GM23248 (cell line): ENCODE measurements at regions not wholly inside any gene's neighbourhood (a gene's known extent, or its start where the extent isn't known, plus 50 kb on each side); places are given as distances from the start of the nearest gene placed in this dataset. TPM values are rescaled to one million over a fixed set of nuclear protein-coding genes. Genes with fewer than 3 reads are reported as not detected.

Experiments
- DNase-seq: peaks from one replicate; pipeline ENCODE4 v3.0.0-alpha.2; 2015
- H2AFZ ChIP-seq: fragments of 200-600 bp; sonication (generic); 2 replicates; pipeline ENCODE4 v1.6.1; 2016; ENCODE audit warnings: antibody characterized with exemption
- H3F3A ChIP-seq: fragments of 200-600 bp; sonication (generic); 2 replicates; pipeline ENCODE4 v1.6.1; 2016; ENCODE audit warnings: mild to moderate bottlenecking, antibody characterized with exemption, mixed run types; ENCODE audit not compliant: insufficient read depth
- H3K27ac ChIP-seq: fragments of 200-600 bp; sonication (generic); 2 replicates; pipeline ENCODE4 v1.5.1; 2016; ENCODE audit warnings: mild to moderate bottlenecking
- H3K27me3 ChIP-seq: fragments of 200-600 bp; sonication (generic); replicated peaks from 2 replicates; pipeline ENCODE4 v1.6.1; 2016; ENCODE audit warnings: mild to moderate bottlenecking; ENCODE audit not compliant: insufficient read depth
- H3K36me3 ChIP-seq: fragments of 200-600 bp; sonication (generic); 2 replicates; pipeline ENCODE4 v1.6.1; 2016; ENCODE audit warnings: low read depth, mild to moderate bottlenecking
- H3K4me1 ChIP-seq: fragments of 200-600 bp; sonication (generic); 2 replicates; pipeline ENCODE4 v1.6.1; 2016; ENCODE audit warnings: mild to moderate bottlenecking; ENCODE audit not compliant: insufficient read depth
- H3K4me2 ChIP-seq: fragments of 200-600 bp; sonication (generic); one replicate; pipeline ENCODE4 v1.6.1; 2016; ENCODE audit warnings: mild to moderate bottlenecking; ENCODE audit not compliant: unreplicated experiment
- H3K4me3 ChIP-seq: fragments of 200-600 bp; sonication (generic); 2 replicates; pipeline ENCODE4 v1.5.1; 2016; ENCODE audit warnings: mild to moderate bottlenecking
- H3K79me2 ChIP-seq: fragments of 200-600 bp; sonication (generic); 2 replicates; pipeline ENCODE4 v1.6.1; 2016; ENCODE audit warnings: mild to moderate bottlenecking; ENCODE audit not compliant: insufficient read depth
- H3K9ac ChIP-seq: fragments of 200-600 bp; sonication (generic); 2 replicates; pipeline ENCODE4 v1.6.1; 2016; ENCODE audit warnings: mild to moderate bottlenecking
- H3K9me2 ChIP-seq: fragments of 200-600 bp; sonication (generic); 2 replicates; pipeline ENCODE4 v1.6.1; 2016; ENCODE audit warnings: mixed run types, mild to moderate bottlenecking, moderate library complexity; ENCODE audit not compliant: insufficient read depth
- H3K9me3 ChIP-seq: fragments of 200-600 bp; sonication (generic); one replicate; pipeline ENCODE4 v1.6.1; 2017; ENCODE audit warnings: low read depth
- H4K20me1 ChIP-seq: fragments of 200-600 bp; sonication (generic); 2 replicates; pipeline ENCODE4 v1.6.0; 2016; ENCODE audit not compliant: insufficient read depth
- EZH2 ChIP-seq: fragments of 200-600 bp; sonication (generic); IDR thresholded peaks from 2 replicates; pipeline ENCODE4 v1.6.1; 2018; ENCODE audit warnings: antibody characterized with exemption, mild to moderate bottlenecking; ENCODE audit not compliant: insufficient read depth, poor library complexity, severe bottlenecking
- EZH2phosphoT487 ChIP-seq: fragments of 200-600 bp; sonication (generic); IDR thresholded peaks from 2 replicates; pipeline ENCODE4 v1.6.1; 2018; ENCODE audit warnings: antibody characterized with exemption, moderate library complexity, mild to moderate bottlenecking, low read depth; ENCODE audit not compliant: insufficient read depth
- in situ Hi-C: fragments of 300-500 bp; cut with MboI; formaldehyde crosslinking; loops from 2 replicates; pipeline ENCODE4 v1.15.0; 2020
- small RNA-seq: library from RNA; depleted of rRNA; stranded (forward); fragments of <200 nt; gene quantifications from one replicate; pipeline ENCODE3, GENCODE V24; 2014; ENCODE audit warnings: low read depth, low replicate concordance

GRCh38 chr4:151620066-151620465 lies 140.7 kb downstream of the GATB start:
- TF ChIP-seq EZH2 (no peak), EZH2phosphoT487 (no peak)
- H3K4me1 ChIP-seq: 0 out of 2 replicates have a peak, but pooled peaks cover 5% of the 10 kb centered on the region

More at GRCh38 chr4:151620066-151620465, 140.7 kb downstream of the GATB start:
- Histone ChIP-seq H3K9ac (no peak overlapping the region), H3K27ac (no peak overlapping the region), H3K36me3 (no peaks in the 10 kb centered on the region), H3K4me2 (no peak overlapping the region), H3K79me2 (no peaks in the 10 kb centered on the region), H4K20me1 (no peaks in the 10 kb centered on the region), H2AFZ (no peak overlapping the region), H3F3A (no peaks in the 10 kb centered on the region), H3K9me2 (no peaks in the 10 kb centered on the region), H3K9me3 (no peaks in the 10 kb centered on the region), H3K27me3 (no peaks in the 10 kb centered on the region), H3K4me3 (no peak overlapping the region)
- in situ Hi-C loops: loop anchor here (25.0 kb wide), 1 partner anchor 258 kb away; no protein-coding TSS in a partner anchor
- DNase-seq: no peak

Small RNAs in the stretch of these regions (small RNA-seq; reads per million reads assigned to genes)
- not detected for gene RN7SKP35
